WTC11 (cell line): ENCODE measurements at regions not wholly inside any gene's neighbourhood (a gene's known extent, or its start where the extent isn't known, plus 50 kb on each side); places are given as distances from the start of the nearest gene placed in this dataset.

Experiments used
- ATAC-seq: fragments of 200-7000 bp; cut with Tn5 transposase; 2 replicates; pipeline ENCODE4 v1.10.0; 2021; ENCODE audit warnings: mild to moderate bottlenecking, moderate library complexity
- CTCF ChIA-PET: fragments of 300-600 bp; sonication (Branson Sonifier 250); formaldehyde crosslinking; loops from one replicate; lab custom pipeline; 2021; ENCODE audit warnings: antibody characterized with exemption; lab: Charles Lee
- POLR2A ChIA-PET: fragments of 350-600 bp; sonication (Branson Sonifier 250); formaldehyde crosslinking; loops from one replicate; lab custom pipeline; 2021; ENCODE audit warnings: antibody characterized with exemption; lab: Charles Lee
- DNase-seq: peaks from one replicate; pipeline ENCODE4 v3.0.0; 2021; ENCODE audit warnings: low spot score
- H3K27ac Mint-ChIP-seq: 2 replicates; pipeline ENCODE4 v1.8.0; 2021; ENCODE audit warnings: mixed read lengths
- H3K27me3 Mint-ChIP-seq: 2 replicates; pipeline ENCODE4 v1.8.0; 2021; ENCODE audit warnings: low read depth, mild to moderate bottlenecking, moderate library complexity, mixed read lengths
- H3K36me3 Mint-ChIP-seq: 2 replicates; pipeline ENCODE4 v1.8.0; 2021; ENCODE audit warnings: mixed read lengths
- H3K4me1 Mint-ChIP-seq: 2 replicates; pipeline ENCODE4 v1.8.0; 2022; ENCODE audit warnings: mixed read lengths
- H3K4me3 Mint-ChIP-seq: 2 replicates; pipeline ENCODE4 v1.8.0; 2021; ENCODE audit warnings: mild to moderate bottlenecking, moderate library complexity, mixed read lengths
- H3K9me3 Mint-ChIP-seq: 2 replicates; pipeline ENCODE4 v1.8.0; 2021; ENCODE audit warnings: mixed read lengths
- ATF1 ChIP-seq: sonication (generic); formaldehyde crosslinking; IDR thresholded peaks from 2 replicates; pipeline ENCODE4 v1.8.1; 2023; ENCODE audit warnings: mild to moderate bottlenecking, moderate library complexity, missing genetic modification reagents
- ELF4 ChIP-seq: sonication (generic); formaldehyde crosslinking; IDR thresholded peaks from 2 replicates; pipeline ENCODE4 v1.8.1; 2022; ENCODE audit warnings: low read depth, mild to moderate bottlenecking, moderate library complexity, missing genetic modification reagents
- FOXJ3 ChIP-seq: sonication (generic); formaldehyde crosslinking; IDR thresholded peaks from 2 replicates; pipeline ENCODE4 v1.9.0; 2021; ENCODE audit warnings: missing genetic modification reagents, mild to moderate bottlenecking, borderline replicate concordance
- FOXP1 ChIP-seq: sonication (generic); formaldehyde crosslinking; IDR thresholded peaks from 2 replicates; pipeline ENCODE4 v1.8.0; 2022; ENCODE audit warnings: missing genetic modification reagents, mild to moderate bottlenecking, moderate library complexity, borderline replicate concordance
- GABPB1 ChIP-seq: sonication (generic); formaldehyde crosslinking; IDR thresholded peaks from 2 replicates; pipeline ENCODE4 v1.8.1; 2023; ENCODE audit warnings: mild to moderate bottlenecking, missing genetic modification reagents
- HMGA2 ChIP-seq: fragments of 250-450 bp; sonication (Bioruptor Pico); IDR thresholded peaks from 2 replicates; pipeline ENCODE4 v1.4.0; 2021; ENCODE audit warnings: mild to moderate bottlenecking, moderate library complexity
- IRF2 ChIP-seq: sonication (generic); formaldehyde crosslinking; IDR thresholded peaks from 2 replicates; pipeline ENCODE4 v1.8.0; 2022; ENCODE audit warnings: low read depth, missing genetic modification reagents, borderline replicate concordance
- MXD4 ChIP-seq: fragments of 250-450 bp; sonication (Bioruptor Pico); IDR thresholded peaks from 2 replicates; pipeline ENCODE4 v1.8.0; 2021; ENCODE audit warnings: mild to moderate bottlenecking, moderate library complexity, borderline replicate concordance
- MYBL2 ChIP-seq: sonication (generic); formaldehyde crosslinking; IDR thresholded peaks from 2 replicates; pipeline ENCODE4 v1.8.1; 2023; ENCODE audit warnings: mild to moderate bottlenecking, moderate library complexity, missing genetic modification reagents
- NR3C1 ChIP-seq: sonication (generic); formaldehyde crosslinking; conservative IDR thresholded peaks from 2 replicates; pipeline ENCODE4 v1.8.1; 2023; ENCODE audit warnings: low read depth, mild to moderate bottlenecking, missing genetic modification reagents
- TEAD1 ChIP-seq: sonication (generic); formaldehyde crosslinking; IDR thresholded peaks from 2 replicates; pipeline ENCODE4 v1.8.0; 2022; ENCODE audit warnings: mild to moderate bottlenecking, missing genetic modification reagents
- ZBTB21 ChIP-seq: sonication (generic); formaldehyde crosslinking; IDR thresholded peaks from 2 replicates; pipeline ENCODE4 v1.8.1; 2023; ENCODE audit warnings: mild to moderate bottlenecking, missing genetic modification reagents, borderline replicate concordance
- ZNF121 ChIP-seq: sonication (generic); formaldehyde crosslinking; IDR thresholded peaks from 2 replicates; pipeline ENCODE4 v1.8.0; 2023; ENCODE audit warnings: missing genetic modification reagents
- ZNF263 ChIP-seq: sonication (generic); formaldehyde crosslinking; IDR thresholded peaks from 2 replicates; pipeline ENCODE4 v1.8.1; 2022; ENCODE audit warnings: low read depth, mild to moderate bottlenecking, moderate library complexity, missing genetic modification reagents
- ZNF396 ChIP-seq: fragments of 250-450 bp; sonication (Bioruptor Pico); IDR thresholded peaks from 2 replicates; pipeline ENCODE4 v1.8.0; 2021; ENCODE audit warnings: mild to moderate bottlenecking, moderate library complexity, borderline replicate concordance
- TF ChIP-seq, protein P1 (sequence below): fragments of 250-450 bp; sonication (Bioruptor Pico); IDR thresholded peaks from 2 replicates; pipeline ENCODE4 v1.9.0; 2021; ENCODE audit warnings: mild to moderate bottlenecking, borderline replicate concordance
- TF ChIP-seq, protein P2 (sequence below): sonication (generic); formaldehyde crosslinking; IDR thresholded peaks from 2 replicates; pipeline ENCODE4 v1.8.1; 2023; ENCODE audit warnings: mild to moderate bottlenecking, missing genetic modification reagents
- TF ChIP-seq, protein P3 (sequence below): fragments of 250-450 bp; sonication (Bioruptor Pico); IDR thresholded peaks from 2 replicates; pipeline ENCODE4 v1.9.0; 2021; ENCODE audit warnings: moderate library complexity, mild to moderate bottlenecking, inconsistent platforms, borderline replicate concordance
- TF ChIP-seq, protein P4 (sequence below): sonication (generic); formaldehyde crosslinking; conservative IDR thresholded peaks from 2 replicates; pipeline ENCODE4 v1.8.1; 2022; ENCODE audit warnings: mild to moderate bottlenecking, missing genetic modification reagents
- TF ChIP-seq, protein P5 (sequence below): sonication (generic); formaldehyde crosslinking; IDR thresholded peaks from 2 replicates; pipeline ENCODE4 v1.8.0; 2022; ENCODE audit warnings: mild to moderate bottlenecking, missing genetic modification reagents
- TF ChIP-seq, protein P6 (sequence below): sonication (generic); formaldehyde crosslinking; IDR thresholded peaks from 2 replicates; pipeline ENCODE4 v1.8.0; 2022; ENCODE audit warnings: mild to moderate bottlenecking, missing genetic modification reagents

DNA sequence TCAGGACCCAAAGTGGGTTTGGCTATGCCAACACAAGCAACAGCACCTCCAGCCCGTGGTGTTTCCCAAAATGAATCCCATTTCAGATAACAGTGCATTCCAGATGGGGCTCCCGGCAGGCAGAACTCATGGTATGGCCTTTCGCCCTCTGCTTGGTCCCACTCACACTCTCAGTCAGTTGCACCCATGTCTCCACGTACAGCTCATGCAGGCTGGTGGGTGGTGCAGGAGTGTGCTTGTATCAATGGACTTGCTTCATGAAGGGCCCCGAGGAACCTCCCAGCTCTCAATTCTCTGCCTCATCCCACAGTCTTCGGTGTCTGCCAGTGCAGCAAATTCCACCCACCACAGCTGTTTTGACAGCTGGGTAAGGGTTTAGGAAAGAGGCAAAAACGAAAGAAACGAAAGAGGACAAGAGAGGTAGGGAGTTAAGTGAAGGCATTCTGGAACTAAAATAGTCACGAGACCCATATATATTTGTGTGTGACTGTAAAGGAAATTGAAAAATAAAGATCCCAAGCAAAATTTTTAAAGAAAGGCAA, 278.1 kb downstream of the DCDC2C start:
- H3K36me3 Mint-ChIP-seq: peaks cover 74% of the 10 kb centered on the region
- ATAC-seq: no peak
- POLR2A ChIA-PET: no interaction called here
- no peak overlapping the region for H3K4me3 Mint-ChIP-seq
- H3K27ac Mint-ChIP-seq: no peak overlapping the region
- TF ChIP-seq FOXJ3 (CRISPR knock-in tag) (no peak), MXD4 (CRISPR knock-in tag) (no peak), MYBL2 (CRISPR knock-in tag) (no peak), ZNF121 (no peak), TEAD1 (CRISPR knock-in tag) (no peak), ELF4 (no peak), GABPB1 (CRISPR knock-in tag) (no peak)
- TF ChIP-seq, protein P1, sequence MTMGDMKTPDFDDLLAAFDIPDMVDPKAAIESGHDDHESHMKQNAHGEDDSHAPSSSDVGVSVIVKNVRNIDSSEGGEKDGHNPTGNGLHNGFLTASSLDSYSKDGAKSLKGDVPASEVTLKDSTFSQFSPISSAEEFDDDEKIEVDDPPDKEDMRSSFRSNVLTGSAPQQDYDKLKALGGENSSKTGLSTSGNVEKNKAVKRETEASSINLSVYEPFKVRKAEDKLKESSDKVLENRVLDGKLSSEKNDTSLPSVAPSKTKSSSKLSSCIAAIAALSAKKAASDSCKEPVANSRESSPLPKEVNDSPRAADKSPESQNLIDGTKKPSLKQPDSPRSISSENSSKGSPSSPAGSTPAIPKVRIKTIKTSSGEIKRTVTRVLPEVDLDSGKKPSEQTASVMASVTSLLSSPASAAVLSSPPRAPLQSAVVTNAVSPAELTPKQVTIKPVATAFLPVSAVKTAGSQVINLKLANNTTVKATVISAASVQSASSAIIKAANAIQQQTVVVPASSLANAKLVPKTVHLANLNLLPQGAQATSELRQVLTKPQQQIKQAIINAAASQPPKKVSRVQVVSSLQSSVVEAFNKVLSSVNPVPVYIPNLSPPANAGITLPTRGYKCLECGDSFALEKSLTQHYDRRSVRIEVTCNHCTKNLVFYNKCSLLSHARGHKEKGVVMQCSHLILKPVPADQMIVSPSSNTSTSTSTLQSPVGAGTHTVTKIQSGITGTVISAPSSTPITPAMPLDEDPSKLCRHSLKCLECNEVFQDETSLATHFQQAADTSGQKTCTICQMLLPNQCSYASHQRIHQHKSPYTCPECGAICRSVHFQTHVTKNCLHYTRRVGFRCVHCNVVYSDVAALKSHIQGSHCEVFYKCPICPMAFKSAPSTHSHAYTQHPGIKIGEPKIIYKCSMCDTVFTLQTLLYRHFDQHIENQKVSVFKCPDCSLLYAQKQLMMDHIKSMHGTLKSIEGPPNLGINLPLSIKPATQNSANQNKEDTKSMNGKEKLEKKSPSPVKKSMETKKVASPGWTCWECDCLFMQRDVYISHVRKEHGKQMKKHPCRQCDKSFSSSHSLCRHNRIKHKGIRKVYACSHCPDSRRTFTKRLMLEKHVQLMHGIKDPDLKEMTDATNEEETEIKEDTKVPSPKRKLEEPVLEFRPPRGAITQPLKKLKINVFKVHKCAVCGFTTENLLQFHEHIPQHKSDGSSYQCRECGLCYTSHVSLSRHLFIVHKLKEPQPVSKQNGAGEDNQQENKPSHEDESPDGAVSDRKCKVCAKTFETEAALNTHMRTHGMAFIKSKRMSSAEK (CRISPR knock-in tag): no peak
- TF ChIP-seq, protein P2, sequence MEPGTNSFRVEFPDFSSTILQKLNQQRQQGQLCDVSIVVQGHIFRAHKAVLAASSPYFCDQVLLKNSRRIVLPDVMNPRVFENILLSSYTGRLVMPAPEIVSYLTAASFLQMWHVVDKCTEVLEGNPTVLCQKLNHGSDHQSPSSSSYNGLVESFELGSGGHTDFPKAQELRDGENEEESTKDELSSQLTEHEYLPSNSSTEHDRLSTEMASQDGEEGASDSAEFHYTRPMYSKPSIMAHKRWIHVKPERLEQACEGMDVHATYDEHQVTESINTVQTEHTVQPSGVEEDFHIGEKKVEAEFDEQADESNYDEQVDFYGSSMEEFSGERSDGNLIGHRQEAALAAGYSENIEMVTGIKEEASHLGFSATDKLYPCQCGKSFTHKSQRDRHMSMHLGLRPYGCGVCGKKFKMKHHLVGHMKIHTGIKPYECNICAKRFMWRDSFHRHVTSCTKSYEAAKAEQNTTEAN (CRISPR knock-in tag): no peak
- TF ChIP-seq, protein P3, sequence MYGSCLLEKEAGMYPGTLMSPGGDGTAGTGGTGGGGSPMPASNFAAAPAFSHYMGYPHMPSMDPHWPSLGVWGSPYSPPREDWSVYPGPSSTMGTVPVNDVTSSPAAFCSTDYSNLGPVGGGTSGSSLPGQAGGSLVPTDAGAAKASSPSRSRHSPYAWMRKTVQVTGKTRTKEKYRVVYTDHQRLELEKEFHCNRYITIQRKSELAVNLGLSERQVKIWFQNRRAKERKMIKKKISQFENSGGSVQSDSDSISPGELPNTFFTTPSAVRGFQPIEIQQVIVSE: no peak
- TF ChIP-seq, protein P4, sequence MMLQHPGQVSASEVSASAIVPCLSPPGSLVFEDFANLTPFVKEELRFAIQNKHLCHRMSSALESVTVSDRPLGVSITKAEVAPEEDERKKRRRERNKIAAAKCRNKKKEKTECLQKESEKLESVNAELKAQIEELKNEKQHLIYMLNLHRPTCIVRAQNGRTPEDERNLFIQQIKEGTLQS (CRISPR knock-in tag): no peak
- H3K27me3 Mint-ChIP-seq: no peaks in the 10 kb centered on the region; the same call in 1 of the 2 replicates
- no peak for DNase-seq
- CTCF ChIA-PET: no interaction called here
- H3K4me1 Mint-ChIP-seq: no peaks in the 10 kb centered on the region
- peaks cover 90% of the 10 kb centered on the region for H3K9me3 Mint-ChIP-seq

DNA sequence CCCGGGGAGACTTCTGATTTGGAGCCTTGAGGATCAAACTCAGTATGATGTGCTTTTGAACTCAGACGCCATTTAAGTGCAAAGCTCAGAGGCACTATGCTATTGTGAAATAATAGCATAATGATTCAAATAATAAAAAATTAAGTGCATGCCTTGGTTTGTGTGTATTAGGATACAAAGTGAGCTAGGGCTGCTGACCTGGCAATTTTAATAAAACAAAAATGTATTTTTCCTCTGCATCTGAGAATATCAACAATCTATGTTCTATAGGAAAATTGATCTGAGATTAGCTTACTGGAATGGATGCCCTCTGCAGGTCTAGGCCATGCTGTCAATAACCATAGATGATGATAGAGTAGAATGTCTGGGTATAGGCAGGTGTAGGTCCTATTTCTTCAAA, 278.8 kb downstream of the DCDC2C start:
- no peak for DNase-seq
- Mint-ChIP-seq H3K27ac (no peak overlapping the region), H3K36me3 (peaks cover 76% of the 10 kb centered on the region), H3K4me1 (no peaks in the 10 kb centered on the region), H3K9me3 (peaks cover 93% of the 10 kb centered on the region), H3K27me3 (no peaks in the 10 kb centered on the region; the same call in 1 of the 2 replicates), H3K4me3 (no peak overlapping the region)
- TF ChIP-seq NR3C1 (CRISPR knock-in tag) (no peak), MYBL2 (CRISPR knock-in tag) (no peak), ATF1 (no peak), ELF4 (no peak), MXD4 (CRISPR knock-in tag) (no peak), IRF2 (CRISPR knock-in tag) (no peak), ZNF263 (CRISPR knock-in tag) (no peak), HMGA2 (no peak), ZBTB21 (CRISPR knock-in tag) (no peak), FOXP1 (CRISPR knock-in tag) (no peak), ZNF396 (CRISPR knock-in tag) (no peak)
- TF ChIP-seq, protein P2 (CRISPR knock-in tag): no peak
- TF ChIP-seq, protein P5, sequence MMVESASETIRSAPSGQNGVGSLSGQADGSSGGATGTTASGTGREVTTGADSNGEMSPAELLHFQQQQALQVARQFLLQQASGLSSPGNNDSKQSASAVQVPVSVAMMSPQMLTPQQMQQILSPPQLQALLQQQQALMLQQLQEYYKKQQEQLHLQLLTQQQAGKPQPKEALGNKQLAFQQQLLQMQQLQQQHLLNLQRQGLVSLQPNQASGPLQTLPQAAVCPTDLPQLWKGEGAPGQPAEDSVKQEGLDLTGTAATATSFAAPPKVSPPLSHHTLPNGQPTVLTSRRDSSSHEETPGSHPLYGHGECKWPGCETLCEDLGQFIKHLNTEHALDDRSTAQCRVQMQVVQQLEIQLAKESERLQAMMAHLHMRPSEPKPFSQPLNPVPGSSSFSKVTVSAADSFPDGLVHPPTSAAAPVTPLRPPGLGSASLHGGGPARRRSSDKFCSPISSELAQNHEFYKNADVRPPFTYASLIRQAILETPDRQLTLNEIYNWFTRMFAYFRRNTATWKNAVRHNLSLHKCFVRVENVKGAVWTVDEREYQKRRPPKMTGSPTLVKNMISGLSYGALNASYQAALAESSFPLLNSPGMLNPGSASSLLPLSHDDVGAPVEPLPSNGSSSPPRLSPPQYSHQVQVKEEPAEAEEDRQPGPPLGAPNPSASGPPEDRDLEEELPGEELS (CRISPR knock-in tag): no peak
- TF ChIP-seq, protein P6, sequence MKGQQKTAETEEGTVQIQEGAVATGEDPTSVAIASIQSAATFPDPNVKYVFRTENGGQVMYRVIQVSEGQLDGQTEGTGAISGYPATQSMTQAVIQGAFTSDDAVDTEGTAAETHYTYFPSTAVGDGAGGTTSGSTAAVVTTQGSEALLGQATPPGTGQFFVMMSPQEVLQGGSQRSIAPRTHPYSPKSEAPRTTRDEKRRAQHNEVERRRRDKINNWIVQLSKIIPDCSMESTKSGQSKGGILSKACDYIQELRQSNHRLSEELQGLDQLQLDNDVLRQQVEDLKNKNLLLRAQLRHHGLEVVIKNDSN (CRISPR knock-in tag): no peak
- ChIA-PET CTCF (no interaction called here), POLR2A (no interaction called here)
- no peak for ATAC-seq
